HS-5 (cell line): ENCODE measurements at regions not wholly inside any gene's neighbourhood (a gene's known extent, or its start where the extent isn't known, plus 50 kb on each side); places are given as distances from the start of the nearest gene placed in this dataset.

ENCODE experiments used
- DNase-seq: peaks from one replicate; pipeline ENCODE4 v3.0.0-alpha.2; 2012; ENCODE audit warnings: low read depth

DNA sequence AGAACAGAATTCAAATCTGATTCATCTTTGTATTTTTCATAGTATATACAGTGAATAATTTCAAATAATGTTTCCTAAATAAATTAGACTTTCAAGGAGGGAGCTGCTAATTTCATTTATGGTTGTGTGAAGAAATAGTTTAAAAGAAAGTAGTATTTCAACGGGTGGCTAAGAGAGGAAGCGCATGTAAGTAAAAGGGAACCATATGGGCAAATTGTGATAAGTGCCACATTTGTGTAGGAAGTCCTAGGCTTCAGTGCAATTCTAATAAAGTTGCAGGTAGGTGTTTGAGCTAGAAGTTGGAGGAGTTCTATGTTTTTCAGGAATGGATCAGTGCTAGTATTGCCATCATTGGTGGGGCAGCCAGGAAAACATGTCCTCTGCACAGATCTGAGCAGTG is 178.8 kb upstream of the PRDM1 start:
- no peak for DNase-seq

DNA sequence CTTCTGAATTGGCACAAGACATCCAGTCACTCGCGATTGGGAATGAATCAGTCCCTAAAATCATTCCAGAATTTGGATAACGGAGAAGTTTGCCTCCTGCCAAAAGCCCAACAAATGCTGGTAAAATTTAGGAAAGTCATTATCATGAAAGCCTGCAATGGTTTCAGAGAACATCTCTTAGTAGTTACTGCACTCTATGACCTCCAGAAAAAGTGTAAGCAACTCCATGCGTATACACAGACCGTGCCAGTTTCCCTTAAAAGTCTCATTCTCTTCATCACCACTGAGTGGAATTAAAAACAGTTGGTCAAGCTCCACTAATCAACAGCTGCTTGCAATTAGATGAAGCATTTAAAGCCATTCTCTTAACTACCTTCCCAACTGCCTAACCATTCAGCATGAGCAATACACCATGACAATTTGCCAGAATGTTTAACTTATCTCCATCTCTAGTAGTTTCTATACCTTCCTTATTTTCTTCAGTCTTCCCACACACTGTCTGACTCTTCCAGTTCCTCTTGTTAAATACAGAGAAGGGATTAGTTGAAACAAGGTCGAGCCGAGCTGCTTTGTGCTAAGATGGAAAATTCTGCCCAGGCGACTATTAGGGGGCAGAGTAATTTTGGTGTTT is 183.6 kb upstream of the PRDM1 start:
- no peak for DNase-seq

DNA sequence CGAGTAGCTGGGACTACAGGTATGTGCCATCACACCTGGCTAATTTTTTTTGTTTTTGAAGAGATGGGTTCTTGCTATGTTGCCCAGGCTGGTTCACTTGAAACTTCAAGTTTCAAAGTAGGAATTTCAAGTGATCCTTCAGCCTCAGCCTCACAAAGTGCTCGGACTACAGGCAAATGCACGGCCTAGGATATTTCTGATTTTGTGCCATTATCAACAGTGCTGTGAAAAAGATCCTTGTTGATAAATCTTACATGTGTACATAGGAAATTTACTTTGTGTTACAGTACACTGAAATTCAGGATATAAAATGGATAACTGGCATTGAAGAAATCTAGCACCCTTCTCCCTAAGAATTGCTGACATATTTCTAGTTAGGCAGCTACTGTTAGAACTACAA is 184.6 kb upstream of the PRDM1 start:
- DNase-seq = no peak

DNA sequence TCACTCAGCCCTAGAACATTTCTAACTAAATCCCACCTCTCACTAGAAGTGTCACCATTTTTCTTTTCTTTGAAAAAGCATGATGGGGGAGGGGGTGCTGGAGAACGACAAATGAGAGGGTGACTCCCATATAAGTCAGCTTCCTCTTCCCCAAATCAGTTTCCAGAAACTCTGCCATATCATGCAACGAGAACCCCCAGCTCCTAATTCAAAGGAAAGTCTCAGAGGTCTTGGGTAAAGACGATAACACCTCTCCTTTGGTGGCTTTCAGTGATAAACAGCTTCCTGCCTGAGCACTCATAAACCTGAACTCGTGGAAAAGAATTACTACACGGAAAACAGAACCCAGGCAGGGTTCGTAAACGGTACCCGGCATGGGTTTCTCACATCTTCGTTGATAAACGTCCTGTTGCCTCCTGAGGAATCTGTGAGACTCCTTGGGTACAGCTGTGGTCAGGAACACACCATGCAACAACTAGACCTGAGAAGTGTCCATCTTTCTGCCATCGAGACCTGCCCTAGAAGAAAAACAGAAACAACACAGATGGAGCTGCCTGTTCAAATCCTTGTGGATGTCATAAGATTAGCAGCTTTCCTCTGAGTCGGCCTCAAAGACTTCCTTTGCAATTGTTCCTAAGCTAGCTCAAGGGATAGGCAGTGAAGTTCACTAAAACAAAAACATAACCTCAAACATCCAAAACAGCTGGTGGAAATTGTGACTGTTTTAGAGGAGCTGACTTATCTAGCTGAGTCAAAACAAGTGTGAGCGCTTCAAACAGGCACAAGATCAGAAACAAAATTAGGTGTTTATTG is 185.8 kb upstream of the PRDM1 start:
- peak; percentile 62 for DNase-seq

DNA sequence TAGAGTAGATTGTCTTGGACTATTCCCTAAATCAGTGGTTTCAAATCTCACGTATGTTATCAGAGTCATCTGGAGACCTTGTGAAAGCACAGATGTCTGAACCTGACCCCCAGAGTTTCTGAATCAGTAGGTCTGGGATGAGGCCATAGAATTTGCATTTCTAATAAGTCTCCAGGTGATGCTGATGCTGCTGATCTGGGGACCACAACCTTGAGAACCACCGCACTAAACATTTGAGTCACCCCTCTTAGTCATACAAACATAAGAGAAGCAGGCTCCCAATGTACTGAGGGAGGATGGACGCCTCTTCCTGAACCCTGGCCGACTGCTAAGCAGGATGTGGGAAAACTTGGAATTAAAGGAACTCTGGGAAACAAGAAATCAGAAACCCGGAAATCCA is 187.8 kb upstream of the PRDM1 start:
- peak; percentile 65 for DNase-seq

DNA sequence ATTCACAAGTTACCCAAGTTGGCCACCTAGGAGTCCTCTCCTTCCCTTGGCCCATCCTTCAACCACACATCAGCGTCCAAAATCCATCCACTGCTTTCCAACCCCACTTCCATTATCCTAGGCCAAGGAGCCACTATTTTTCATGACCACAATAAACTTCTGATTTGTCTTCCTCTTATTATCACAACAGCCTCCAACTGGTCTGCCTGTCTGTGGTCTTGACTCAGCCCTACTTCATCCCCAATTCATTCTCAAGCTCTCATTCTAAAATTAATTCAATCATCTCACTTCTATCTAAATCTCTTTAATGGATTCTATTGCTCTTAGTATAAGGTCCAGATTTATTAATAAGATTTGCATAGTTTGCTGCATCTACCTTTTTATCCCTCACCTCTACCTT is 189.0 kb upstream of the PRDM1 start:
- DNase-seq = no peak

DNA sequence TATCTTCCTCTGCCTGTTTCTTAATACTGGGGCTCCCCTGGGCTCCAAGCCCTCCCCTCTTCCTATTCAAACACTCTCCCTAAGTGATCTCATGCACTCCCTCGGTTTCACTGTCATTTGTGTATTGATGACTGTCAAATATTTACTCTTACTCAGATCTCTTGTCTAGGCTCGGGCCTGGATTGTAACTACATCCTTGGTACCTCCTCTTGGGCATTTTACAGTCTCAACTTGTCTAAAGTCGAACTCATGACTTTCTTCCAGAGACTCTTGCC is 189.4 kb upstream of the PRDM1 start:
- DNase-seq = no peak

DNA sequence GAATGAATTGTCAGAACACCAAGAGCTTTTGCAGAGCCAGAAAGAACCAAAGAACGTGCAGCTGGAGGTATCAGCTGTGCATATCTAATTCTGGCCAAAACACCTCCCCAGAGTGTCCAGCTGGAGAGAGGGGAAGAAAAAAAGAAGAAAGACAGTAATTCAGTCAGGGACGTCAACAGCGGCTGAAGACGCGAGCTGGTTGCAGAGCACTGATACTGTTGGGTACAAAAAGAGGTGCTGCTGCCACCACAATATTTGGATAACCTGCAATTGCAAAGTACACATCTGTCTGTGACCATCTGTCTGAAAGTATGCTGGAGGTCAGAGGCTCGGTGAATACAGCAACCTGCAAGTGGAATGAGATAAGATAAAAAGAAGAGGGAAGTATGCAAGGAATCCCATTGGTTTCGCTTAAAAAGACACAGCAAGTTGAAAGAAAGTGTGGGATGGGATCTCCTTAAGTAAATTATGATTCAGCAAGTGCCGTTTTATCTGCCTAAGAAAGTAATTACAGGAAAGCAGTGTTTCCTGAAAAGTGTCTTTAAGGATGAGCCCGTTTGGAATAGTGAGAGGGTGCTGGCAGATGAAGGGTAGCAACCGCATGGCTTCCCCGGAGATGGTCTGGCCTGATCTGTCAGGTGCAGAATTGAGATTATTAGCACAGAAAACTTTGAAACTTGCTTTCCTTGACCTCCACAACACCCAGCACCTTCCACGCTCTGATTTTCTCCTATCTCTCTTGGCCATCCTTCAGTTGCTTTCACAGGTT is 189.9 kb upstream of the PRDM1 start:
- no peak for DNase-seq

DNA sequence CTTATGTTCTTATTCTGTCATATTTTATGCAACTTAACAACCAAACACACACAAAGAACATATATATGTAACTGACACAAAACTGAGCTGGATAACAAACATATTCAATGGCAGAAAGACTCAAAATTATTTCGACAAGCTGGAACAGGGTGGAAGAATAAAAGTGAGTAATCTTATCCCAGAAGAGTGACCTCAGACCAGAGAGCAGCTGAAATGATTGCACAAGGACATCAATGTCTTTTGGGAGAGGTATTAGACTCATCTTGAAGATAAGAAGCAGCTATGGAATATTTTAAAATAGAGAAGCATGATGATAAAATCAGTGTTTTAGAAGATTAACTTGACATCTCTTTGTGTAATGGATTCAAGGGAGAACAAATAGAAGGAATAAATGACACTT is 191.6 kb upstream of the PRDM1 start:
- no peak for DNase-seq

DNA sequence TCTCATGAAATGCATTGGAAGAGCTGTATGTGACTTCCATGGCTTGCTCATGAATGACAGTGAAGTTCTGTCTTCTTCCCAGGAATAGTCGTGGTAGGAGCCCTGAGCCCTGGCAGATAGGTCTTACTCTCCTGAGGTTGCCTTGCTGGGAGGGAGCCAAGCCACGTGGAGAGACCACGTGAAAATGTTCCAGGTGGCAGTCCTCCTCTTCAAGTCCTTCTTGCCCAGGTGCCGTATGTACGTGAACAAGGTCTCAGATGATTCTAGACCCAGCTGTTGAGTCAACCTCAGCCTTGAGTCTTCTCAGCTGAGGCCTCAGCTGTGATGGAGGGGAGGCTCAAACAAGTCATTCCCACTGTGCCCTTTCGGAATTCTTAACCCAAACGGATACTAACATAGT is 192.4 kb upstream of the PRDM1 start:
- DNase-seq = no peak

DNA sequence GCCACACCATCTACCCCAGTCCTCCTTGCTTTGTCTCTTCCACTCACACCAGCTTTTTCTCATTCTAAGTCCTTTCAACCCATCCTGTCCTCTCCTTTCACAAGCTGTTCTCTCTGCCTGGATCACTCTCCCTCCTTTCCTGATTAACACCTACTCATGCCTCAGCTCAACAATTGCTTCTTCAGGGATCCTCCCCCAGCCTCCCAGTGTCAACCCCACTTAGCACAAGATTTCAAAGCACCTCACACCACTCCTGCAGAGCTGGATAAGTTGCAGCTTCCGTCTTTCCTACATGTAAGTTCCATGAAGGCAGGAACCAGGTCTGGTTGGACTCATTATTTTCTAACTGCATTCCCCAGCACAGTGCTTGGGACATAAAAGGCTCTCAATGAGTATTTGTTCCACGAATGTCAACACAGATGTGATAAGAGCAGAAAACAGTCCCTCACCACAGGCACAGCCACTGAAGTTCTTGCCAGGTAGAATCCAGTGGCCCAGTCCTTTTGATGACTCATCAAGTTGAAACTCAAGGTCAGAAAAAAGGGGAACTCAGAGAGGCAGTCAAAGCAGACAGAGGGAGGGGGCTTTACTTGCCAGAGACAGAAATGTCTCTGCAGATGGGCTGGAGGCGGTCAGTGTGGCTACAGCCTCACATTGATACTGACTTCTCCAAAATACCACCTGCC is 193.4 kb upstream of the PRDM1 start:
- DNase-seq = no peak

DNA sequence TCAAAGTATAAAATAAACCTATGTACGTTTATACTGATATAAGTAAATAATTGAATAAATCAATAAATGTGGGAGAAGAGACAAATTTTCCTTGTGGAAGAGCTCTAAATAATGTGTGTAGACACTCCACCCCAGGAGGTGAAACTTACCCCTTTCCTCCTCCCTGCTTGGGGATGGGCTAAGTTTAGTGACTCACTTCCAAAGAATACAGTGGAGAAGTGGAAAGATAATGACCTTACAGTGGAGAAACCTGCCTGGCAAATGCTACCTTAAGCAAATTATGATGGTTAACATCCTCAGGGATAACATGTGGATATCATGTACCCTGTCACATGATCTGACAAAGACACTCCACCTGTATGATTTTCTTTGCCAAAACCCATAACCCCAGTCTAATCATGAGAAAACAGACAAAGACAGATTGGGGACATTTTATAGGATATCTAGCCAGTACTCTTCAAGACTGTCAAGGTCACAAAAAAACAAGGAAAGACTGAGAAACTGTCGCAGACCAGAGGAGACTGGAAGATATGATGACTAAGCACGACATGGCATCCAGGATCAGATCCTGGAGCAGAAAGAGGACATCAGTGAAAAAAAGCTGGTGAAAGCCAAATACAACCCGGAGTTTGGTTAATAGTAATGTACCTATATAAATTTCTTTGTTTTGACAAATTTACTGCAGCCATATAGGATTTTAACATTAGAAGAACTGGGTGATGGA is 195.5 kb upstream of the PRDM1 start:
- no peak for DNase-seq

DNA sequence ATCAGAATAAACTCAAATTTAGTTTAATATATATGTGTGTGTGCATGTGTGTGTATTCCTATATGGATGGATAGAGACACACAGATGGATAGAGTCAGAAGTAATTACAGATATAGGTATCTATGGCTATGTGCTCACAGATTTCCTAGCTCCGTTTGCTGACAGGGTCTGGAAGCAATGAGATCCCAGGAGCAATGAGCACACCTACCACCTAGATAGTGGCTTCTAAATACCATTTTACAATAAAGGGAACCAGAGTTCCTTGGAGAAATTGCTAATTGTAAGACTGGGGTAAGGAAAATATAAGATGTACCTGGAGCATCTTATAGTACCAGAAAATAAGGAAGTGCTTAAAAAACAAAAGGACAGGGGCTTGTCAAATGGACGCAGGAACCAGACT is 196.2 kb upstream of the PRDM1 start:
- DNase-seq = no peak

DNA sequence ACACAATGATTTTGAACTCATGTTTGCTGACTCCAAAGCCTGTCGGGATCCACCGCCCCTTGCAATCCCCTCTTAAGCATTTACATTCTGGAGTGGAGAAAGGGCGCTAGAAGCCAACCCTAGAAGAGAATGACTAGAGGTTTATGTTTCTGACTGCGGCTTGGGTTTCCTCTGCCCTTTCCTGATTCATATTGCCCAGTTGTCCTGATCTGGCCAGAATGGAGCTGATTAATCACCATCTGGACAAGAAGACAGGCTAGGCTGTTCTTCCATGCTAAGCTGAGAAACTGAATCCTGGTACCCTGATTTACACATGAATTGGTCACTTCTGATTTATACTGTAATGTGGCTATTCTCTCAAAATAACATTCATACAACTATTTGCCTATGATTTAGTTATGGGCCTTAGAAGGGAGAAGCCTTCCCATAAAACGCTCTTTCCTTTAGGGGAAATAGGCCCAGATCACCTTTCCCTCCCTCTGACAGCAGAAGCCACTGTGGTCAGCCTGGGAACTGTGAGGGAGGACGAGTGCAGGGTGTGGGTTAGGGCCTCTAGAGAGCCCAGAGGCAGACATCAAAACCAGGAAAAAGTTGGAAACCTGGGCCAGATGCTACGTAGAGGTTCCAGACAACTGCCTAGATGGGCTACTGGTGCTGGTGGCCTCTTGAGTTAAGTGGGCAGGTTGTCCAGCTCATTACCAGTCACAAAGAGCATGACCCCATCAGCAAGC is 199.2 kb upstream of the PRDM1 start:
- no peak for DNase-seq

DNA sequence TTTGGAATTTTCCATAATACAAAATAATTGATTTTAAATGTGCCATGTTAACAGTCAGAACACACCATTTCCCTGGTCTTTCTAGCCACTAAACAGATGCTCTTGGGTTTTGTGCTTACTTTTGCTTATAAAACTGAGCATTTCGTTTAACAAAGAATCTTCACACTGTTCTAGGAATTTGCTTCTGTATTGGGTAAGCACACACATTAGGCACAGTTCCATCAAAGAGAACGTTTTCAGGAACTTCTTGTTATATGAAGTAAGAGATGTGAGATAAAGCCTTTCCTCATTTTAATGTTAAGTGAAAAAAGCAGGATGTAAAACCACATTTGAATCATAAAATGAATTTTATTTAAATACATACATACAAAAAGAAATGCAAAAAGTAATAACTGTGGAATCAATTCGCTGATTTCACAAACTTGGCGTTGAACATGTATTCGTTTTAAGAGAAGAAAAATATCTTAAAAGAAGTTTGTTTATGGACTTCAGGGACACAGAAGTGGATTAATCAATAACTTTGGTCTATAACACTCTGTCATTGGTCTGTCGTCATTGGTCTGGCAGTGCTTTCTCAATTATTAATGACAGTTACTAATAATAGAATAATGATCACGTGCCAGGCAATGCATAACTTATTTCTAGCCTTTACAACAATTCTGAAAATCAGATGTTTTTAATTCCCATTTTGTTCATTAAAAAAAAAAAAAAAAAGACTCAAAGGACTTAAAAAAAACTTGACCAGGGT is 199.9 kb upstream of the PRDM1 start:
- DNase-seq = no peak

DNA sequence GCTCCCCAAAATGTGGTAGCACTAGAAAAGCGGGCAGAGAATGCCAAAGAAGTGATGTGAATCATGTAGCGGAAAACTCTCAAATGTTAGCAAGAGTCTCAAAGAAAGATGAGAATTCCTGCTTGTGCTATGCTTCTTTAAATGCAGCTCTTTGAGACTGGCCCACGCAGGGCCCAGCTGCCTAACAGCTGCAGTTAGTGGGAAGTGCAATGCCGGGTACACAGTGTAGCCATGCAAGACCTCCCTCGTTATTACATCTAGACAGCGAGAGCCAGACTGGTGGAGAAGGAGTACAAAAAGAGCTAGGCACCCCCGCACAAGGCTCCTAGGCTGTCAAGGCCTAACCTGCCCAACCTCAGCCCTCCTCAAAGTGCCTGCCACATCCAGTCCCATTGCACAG is 201.7 kb upstream of the PRDM1 start:
- DNase-seq = no peak

DNA sequence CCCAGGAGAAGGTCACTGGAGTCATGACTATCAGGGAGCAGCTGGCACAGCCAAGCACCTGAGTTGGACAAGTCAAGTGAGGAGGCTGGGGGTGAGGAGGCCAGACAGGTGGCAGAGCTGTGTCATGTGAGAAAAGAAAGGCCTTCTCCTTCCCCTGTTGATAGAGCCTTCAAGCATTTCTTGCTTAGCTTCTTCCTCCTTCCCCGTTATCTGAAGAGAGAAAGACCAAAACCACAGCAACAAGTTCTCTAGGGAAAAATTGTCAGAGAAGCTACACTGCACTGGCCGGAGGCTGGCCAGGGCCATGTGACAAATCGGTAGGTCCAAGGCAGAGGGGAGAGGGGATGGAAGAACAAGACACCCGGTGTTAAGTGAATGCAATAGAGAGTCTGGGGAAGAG is 202.1 kb upstream of the PRDM1 start:
- no peak for DNase-seq

DNA sequence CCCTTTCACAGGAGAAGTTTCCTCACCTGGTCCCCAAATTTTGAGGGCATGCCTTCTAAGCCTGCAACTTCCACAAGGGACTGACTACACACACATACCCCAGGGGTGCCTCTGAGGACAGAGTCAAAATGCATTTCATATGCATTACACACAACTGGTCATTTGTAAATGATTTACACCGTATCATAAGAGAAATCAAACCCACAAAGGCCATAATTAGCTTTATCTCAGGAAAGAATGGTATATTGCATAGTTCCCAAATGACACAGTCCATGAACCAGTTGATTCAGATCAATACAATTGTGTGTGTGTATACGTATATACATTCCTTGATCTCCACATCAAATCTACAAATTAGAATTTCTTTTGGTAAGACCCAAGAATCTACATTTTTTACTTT is 203.3 kb upstream of the PRDM1 start:
- no peak for DNase-seq

DNA sequence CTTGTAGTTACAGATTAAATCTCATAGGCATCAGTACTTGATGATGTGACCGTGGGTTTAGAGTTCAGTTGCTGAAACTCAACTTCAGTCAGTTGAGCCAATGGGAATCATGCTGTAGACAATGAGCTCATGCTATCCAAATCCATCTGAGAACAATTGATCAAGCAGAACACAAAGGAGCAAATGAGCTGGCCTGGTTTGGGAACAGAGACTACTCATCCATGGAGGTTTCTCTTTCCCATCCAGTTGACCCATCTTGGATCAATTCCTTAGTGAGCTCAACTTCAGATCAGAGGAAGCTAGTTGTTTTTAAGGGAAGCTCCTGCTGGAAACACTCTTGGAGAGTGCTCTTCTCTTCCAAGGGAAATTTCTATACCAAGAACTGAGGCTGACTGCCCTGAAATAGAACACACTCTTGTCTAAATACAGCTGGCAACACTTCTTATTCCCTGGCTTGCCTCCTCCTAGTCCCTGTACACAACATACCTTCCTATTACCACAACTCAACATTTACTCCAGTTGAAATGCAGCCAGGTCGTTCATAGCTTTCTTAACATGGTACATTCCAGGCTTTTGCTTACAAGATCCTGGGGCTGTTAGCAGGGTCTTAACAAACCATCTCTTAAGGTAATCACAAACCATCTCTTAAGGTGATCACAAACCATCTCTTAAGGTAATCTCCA is 203.9 kb upstream of the PRDM1 start:
- DNase-seq = no peak

DNA sequence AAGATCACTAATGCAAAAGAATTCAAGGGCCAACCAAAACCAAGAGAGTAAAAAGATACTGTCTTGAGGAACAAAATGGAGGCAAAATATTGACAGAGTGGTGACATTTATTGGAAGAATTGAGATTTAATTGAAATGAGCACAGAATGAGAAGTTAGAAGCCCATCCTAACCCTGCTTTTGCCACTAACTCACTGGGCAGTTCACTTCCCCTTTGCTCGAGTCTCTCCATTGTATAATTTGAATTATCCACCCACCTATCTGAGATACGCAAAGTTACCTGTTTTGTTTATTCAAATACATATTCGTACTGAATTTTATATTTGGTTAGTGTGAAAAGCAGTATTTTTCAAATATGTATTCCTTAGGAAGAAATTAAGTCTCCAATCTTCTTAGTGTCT is 204.5 kb upstream of the PRDM1 start:
- DNase-seq = no peak
